BE2C (cell line): ENCODE measurements at regions not wholly inside any gene's neighbourhood (a gene's known extent, or its start where the extent isn't known, plus 50 kb on each side); places are given as distances from the start of the nearest gene placed in this dataset.

ENCODE experiments used
- DNase-seq: peaks from one replicate; pipeline ENCODE4 v3.0.0-alpha.2; 2020
- H3K27me3 ChIP-seq: fragments of 250-450 bp; sonication (Bioruptor Pico); 2 replicates; pipeline ENCODE4 v1.5.1; 2020; ENCODE audit warnings: mild to moderate bottlenecking
- H3K36me3 ChIP-seq: fragments of 250-450 bp; sonication (Bioruptor Pico); 2 replicates; pipeline ENCODE4 v1.5.1; 2020; ENCODE audit warnings: mild to moderate bottlenecking
- H3K4me1 ChIP-seq: fragments of 250-450 bp; sonication (Bioruptor Pico); 2 replicates; pipeline ENCODE4 v1.5.1; 2020
- H3K4me3 ChIP-seq: 2 replicates; pipeline ENCODE4 v1.5.1; 2011; ENCODE audit warnings: low read depth, low read length
- H3K9me3 ChIP-seq: fragments of 250-450 bp; sonication (Bioruptor Pico); 2 replicates; pipeline ENCODE4 v1.5.1; 2020
- CTCF ChIP-seq: IDR thresholded peaks from 2 replicates; pipeline ENCODE4 v1.5.1; 2012; ENCODE audit warnings: mild to moderate bottlenecking, low read depth, low read length

- no peak for DNase-seq
- no peak for TF ChIP-seq CTCF
- Histone ChIP-seq H3K9me3 (no peaks in the 10 kb centered on the region), H3K4me3 (no peak overlapping the region), H3K4me1 (peaks cover 4% of the 10 kb centered on the region), H3K27me3 (no peaks in the 10 kb centered on the region), H3K36me3 (no peaks in the 10 kb centered on the region)
Measured at GRCh38 chr16:54444851-54445458, 158.4 kb upstream of the IRX3 start.

- no peaks in the 10 kb centered on the region for H3K36me3 ChIP-seq
- peaks cover 4% of the 10 kb centered on the region for H3K4me1 ChIP-seq
- no peaks in the 10 kb centered on the region for H3K27me3 ChIP-seq
- DNase-seq: no peak
- no peak overlapping the region for H3K4me3 ChIP-seq
- no peaks in the 10 kb centered on the region for H3K9me3 ChIP-seq
- TF ChIP-seq CTCF: no peak
Measured at GRCh38 chr16:54443839-54444238, 157.3 kb upstream of the IRX3 start.

- H3K9me3 ChIP-seq: no peaks in the 10 kb centered on the region
- no peaks in the 10 kb centered on the region for H3K27me3 ChIP-seq
- no peak for TF ChIP-seq CTCF
- no peak overlapping the region for H3K4me3 ChIP-seq
- no peaks in the 10 kb centered on the region for H3K36me3 ChIP-seq
- DNase-seq: no peak
- peaks cover 4% of the 10 kb centered on the region for H3K4me1 ChIP-seq
Measured at GRCh38 chr16:54443352-54443751, 156.8 kb upstream of the IRX3 start.

DNA sequence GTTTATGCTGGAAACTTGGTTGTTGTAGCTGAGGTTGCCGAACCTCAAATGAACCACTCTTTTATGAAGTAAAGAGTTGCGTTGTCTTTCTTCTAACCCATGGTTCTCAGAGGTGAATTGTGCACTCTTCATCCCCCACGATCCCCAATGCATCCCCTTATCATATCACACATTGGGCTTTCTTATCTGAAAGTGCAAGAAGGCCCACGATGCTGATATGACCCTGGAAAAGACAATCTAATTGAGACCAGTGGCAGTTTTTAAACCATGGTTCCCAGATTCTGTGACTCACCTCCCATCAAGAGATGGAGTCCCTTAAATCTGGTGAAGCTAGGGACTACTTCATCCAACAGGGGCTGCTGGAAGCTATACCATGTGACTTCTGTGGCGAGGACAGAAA is 156.3 kb upstream of the IRX3 start:
- no peaks in the 10 kb centered on the region for H3K36me3 ChIP-seq
- no peaks in the 10 kb centered on the region for H3K27me3 ChIP-seq
- no peak for TF ChIP-seq CTCF
- no peak overlapping the region for H3K4me3 ChIP-seq
- DNase-seq: no peak
- no peaks in the 10 kb centered on the region for H3K9me3 ChIP-seq
- peaks cover 4% of the 10 kb centered on the region for H3K4me1 ChIP-seq

GRCh38 chr16:54438469-54438868 is 151.9 kb upstream of the IRX3 start:
- no peaks in the 10 kb centered on the region for H3K4me1 ChIP-seq

More at GRCh38 chr16:54438469-54438868, 151.9 kb upstream of the IRX3 start:
- DNase-seq: no peak
- no peak for TF ChIP-seq CTCF
- no peaks in the 10 kb centered on the region for H3K9me3 ChIP-seq
- no peak overlapping the region for H3K4me3 ChIP-seq
- H3K36me3 ChIP-seq: no peaks in the 10 kb centered on the region
- no peaks in the 10 kb centered on the region for H3K27me3 ChIP-seq
